Mesendoderm (in vitro differentiated cells): ENCODE measurements at regions not wholly inside any gene's neighbourhood (a gene's known extent, or its start where the extent isn't known, plus 50 kb on each side); places are given as distances from the start of the nearest gene placed in this dataset.
A peak's percentile ranks its signal among the peaks of the same experiment; 100 is the strongest.

Experiments
- DNase-seq: peaks from one replicate; pipeline ENCODE4 v3.0.0; 2013
- H2AK5ac ChIP-seq: 2 replicates; pipeline ENCODE4 v1.6.1; 2013; ENCODE audit warnings: low read length, inconsistent platforms
- H2BK120ac ChIP-seq: 2 replicates; pipeline ENCODE4 v1.6.1; 2013; ENCODE audit warnings: low read depth, mild to moderate bottlenecking, low read length, moderate library complexity, mixed read lengths
- H2BK15ac ChIP-seq: replicated peaks from 2 replicates; pipeline ENCODE4 v1.6.1; 2013; ENCODE audit warnings: low read depth, mild to moderate bottlenecking, moderate library complexity
- H2BK5ac ChIP-seq: 2 replicates; pipeline ENCODE4 v1.6.1; 2013; ENCODE audit warnings: low read length, inconsistent platforms
- H3K18ac ChIP-seq: 2 replicates; pipeline ENCODE4 v1.6.1; 2013; ENCODE audit warnings: mild to moderate bottlenecking, low read length, mixed read lengths
- H3K23ac ChIP-seq: one replicate; pipeline ENCODE4 v1.6.1; 2013; ENCODE audit warnings: low read length
- H3K27ac ChIP-seq: 2 replicates; pipeline ENCODE4 v1.5.1; 2013; ENCODE audit warnings: low read depth, mild to moderate bottlenecking, inconsistent platforms, low read length, moderate library complexity
- H3K27me3 ChIP-seq: 2 replicates; pipeline ENCODE4 v1.6.1; 2013; ENCODE audit warnings: low read length, control low read depth, mild to moderate bottlenecking, inconsistent platforms; ENCODE audit not compliant: insufficient read depth, poor library complexity
- H3K36me3 ChIP-seq: 2 replicates; pipeline ENCODE4 v1.6.1; 2013; ENCODE audit warnings: low read length, inconsistent platforms; ENCODE audit not compliant: control insufficient read depth, insufficient read depth
- H3K4ac ChIP-seq: one replicate; pipeline ENCODE4 v1.6.1; 2013; ENCODE audit warnings: low read depth, mild to moderate bottlenecking, low read length, moderate library complexity
- H3K4me1 ChIP-seq: 2 replicates; pipeline ENCODE4 v1.6.1; 2013; ENCODE audit warnings: low read depth, low read length, inconsistent platforms; ENCODE audit not compliant: control insufficient read depth
- H3K4me2 ChIP-seq: 2 replicates; pipeline ENCODE4 v1.6.1; 2013; ENCODE audit warnings: low read length
- H3K4me3 ChIP-seq: 2 replicates; pipeline ENCODE4 v1.5.1; 2013; ENCODE audit warnings: mild to moderate bottlenecking, low read length
- H3K56ac ChIP-seq: one replicate; pipeline ENCODE4 v1.6.1; 2013; ENCODE audit warnings: low read length
- H3K79me1 ChIP-seq: 2 replicates; pipeline ENCODE4 v1.6.1; 2013; ENCODE audit warnings: low read length, inconsistent platforms
- H3K79me2 ChIP-seq: 2 replicates; pipeline ENCODE4 v1.6.1; 2013; ENCODE audit warnings: mild to moderate bottlenecking, low read length; ENCODE audit not compliant: control insufficient read depth, insufficient read depth
- H3K9ac ChIP-seq: 2 replicates; pipeline ENCODE4 v1.6.1; 2013; ENCODE audit warnings: low read length, inconsistent platforms
- H4K5ac ChIP-seq: one replicate; pipeline ENCODE4 v1.6.1; 2013; ENCODE audit warnings: low read length
- H4K8ac ChIP-seq: one replicate; pipeline ENCODE4 v1.6.1; 2013; ENCODE audit warnings: low read depth, mild to moderate bottlenecking, control low read depth, low read length, moderate library complexity
- WGBS: extraction: QIAGEN DNeasy Blood & Tissue Kit; methylation state at CpG from one replicate; pipeline ENCODE4 v1.1.7; 2013; ENCODE audit warnings: low lambda C conversion rate, missing lambda C conversion rate; ENCODE audit not compliant: insufficient coverage; ENCODE audit errors: extremely low coverage; 5-methylcytosine and 5-hydroxymethylcytosine counted together

- no peaks in the 10 kb centered on the region for H3K4me1 ChIP-seq
- H3K18ac ChIP-seq = no peak overlapping the region
- H3K36me3 ChIP-seq = no peaks in the 10 kb centered on the region
- no peak overlapping the region for H3K4ac ChIP-seq
- DNase-seq = no peak
- H4K8ac ChIP-seq = no peak overlapping the region
- H3K79me1 ChIP-seq = no peaks in the 10 kb centered on the region
- WGBS = no CpG with 5 or more reads among the region's 2 CpGs
- H3K4me3 ChIP-seq = no peak overlapping the region
- H3K56ac ChIP-seq = no peak overlapping the region
- no peak overlapping the region for H3K4me2 ChIP-seq
- H2BK15ac ChIP-seq = no peak overlapping the region
- no peak overlapping the region for H2BK120ac ChIP-seq
- H3K27me3 ChIP-seq = no peaks in the 10 kb centered on the region
- no peak overlapping the region for H2BK5ac ChIP-seq
- no peak overlapping the region for H2AK5ac ChIP-seq
- H3K79me2 ChIP-seq = no peaks in the 10 kb centered on the region
- no peak overlapping the region for H3K27ac ChIP-seq
- H3K9ac ChIP-seq = no peak overlapping the region
- H4K5ac ChIP-seq = no peak overlapping the region
- no peak overlapping the region for H3K23ac ChIP-seq
Measured at GRCh38 chr2:160928854-160929301, 231.3 kb upstream of the TANK start.

- no peak for DNase-seq
- Histone ChIP-seq H3K27me3 (no peaks in the 10 kb centered on the region), H3K79me1 (no peaks in the 10 kb centered on the region), H4K5ac (no peak overlapping the region), H4K8ac (no peak overlapping the region), H3K9ac (no peak overlapping the region), H2AK5ac (no peak overlapping the region), H2BK15ac (no peak overlapping the region), H3K79me2 (no peaks in the 10 kb centered on the region), H2BK5ac (no peak overlapping the region), H3K4me3 (no peak overlapping the region), H2BK120ac (no peak overlapping the region), H3K18ac (no peak overlapping the region), H3K23ac (no peak overlapping the region), H3K56ac (no peak overlapping the region), H3K4me1 (no peaks in the 10 kb centered on the region), H3K27ac (no peak overlapping the region), H3K36me3 (no peaks in the 10 kb centered on the region), H3K4ac (no peak overlapping the region), H3K4me2 (no peak overlapping the region)
- no CpG with 5 or more reads among the region's 6 CpGs for WGBS
Measured at GRCh38 chr2:160931531-160931930, 228.7 kb upstream of the TANK start.

GRCh38 chr2:160932960-160933359 is 227.3 kb upstream of the TANK start:
- Histone ChIP-seq H4K8ac (no peak overlapping the region), H3K18ac (no peak overlapping the region), H3K56ac (no peak overlapping the region), H2BK120ac (no peak overlapping the region), H3K23ac (no peak overlapping the region), H3K4me2 (no peak overlapping the region), H3K79me2 (no peaks in the 10 kb centered on the region), H3K4me1 (no peaks in the 10 kb centered on the region), H3K27me3 (no peaks in the 10 kb centered on the region), H3K36me3 (no peaks in the 10 kb centered on the region), H3K4me3 (no peak overlapping the region), H2BK5ac (no peak overlapping the region), H3K4ac (no peak overlapping the region), H3K79me1 (no peaks in the 10 kb centered on the region), H2BK15ac (no peak overlapping the region), H2AK5ac (no peak overlapping the region), H3K27ac (no peak overlapping the region), H4K5ac (no peak overlapping the region), H3K9ac (no peak overlapping the region)
- WGBS = no CpG with 5 or more reads among the region's 2 CpGs
- DNase-seq = peak; percentile 63

GRCh38 chr2:160934263-160934662 is 226.0 kb upstream of the TANK start:
- Histone ChIP-seq H4K5ac (no peak overlapping the region), H2BK5ac (no peak overlapping the region), H3K27ac (no peak overlapping the region), H3K27me3 (no peaks in the 10 kb centered on the region), H3K56ac (no peak overlapping the region), H3K4ac (no peak overlapping the region), H3K4me2 (no peak overlapping the region), H3K23ac (no peak overlapping the region), H3K4me1 (no peaks in the 10 kb centered on the region), H3K4me3 (no peak overlapping the region), H3K18ac (no peak overlapping the region), H2BK15ac (no peak overlapping the region), H3K36me3 (no peaks in the 10 kb centered on the region), H3K9ac (no peak overlapping the region), H3K79me1 (no peaks in the 10 kb centered on the region), H2BK120ac (no peak overlapping the region), H4K8ac (no peak overlapping the region), H3K79me2 (no peaks in the 10 kb centered on the region), H2AK5ac (no peak overlapping the region)
- no peak for DNase-seq
- no CpG with 5 or more reads among the region's 4 CpGs for WGBS

- no peak overlapping the region for H2BK5ac ChIP-seq
- no peak overlapping the region for H4K8ac ChIP-seq
- H2BK120ac ChIP-seq = no peak overlapping the region
- H3K79me2 ChIP-seq = no peaks in the 10 kb centered on the region
- no peak overlapping the region for H3K9ac ChIP-seq
- H3K4ac ChIP-seq = no peak overlapping the region
- H3K27me3 ChIP-seq = no peaks in the 10 kb centered on the region
- no peak overlapping the region for H3K23ac ChIP-seq
- no peaks in the 10 kb centered on the region for H3K4me1 ChIP-seq
- H3K18ac ChIP-seq = no peak overlapping the region
- no peak overlapping the region for H2AK5ac ChIP-seq
- H3K4me2 ChIP-seq = no peak overlapping the region
- no peak overlapping the region for H4K5ac ChIP-seq
- H2BK15ac ChIP-seq = no peak overlapping the region
- no peak overlapping the region for H3K56ac ChIP-seq
- H3K79me1 ChIP-seq = no peaks in the 10 kb centered on the region
- no peaks in the 10 kb centered on the region for H3K36me3 ChIP-seq
- H3K27ac ChIP-seq = no peak overlapping the region
- no CpG with 5 or more reads among the region's 2 CpGs for WGBS
- peak; percentile 13 for DNase-seq
- no peak overlapping the region for H3K4me3 ChIP-seq
Measured at GRCh38 chr2:160934991-160935390, 225.2 kb upstream of the TANK start.

GRCh38 chr2:160936044-160936806 is 224.0 kb upstream of the TANK start:
- no peak overlapping the region for H3K23ac ChIP-seq
- no peak for DNase-seq
- H2BK120ac ChIP-seq = no peak overlapping the region
- no peak overlapping the region for H3K9ac ChIP-seq
- no peak overlapping the region for H3K4ac ChIP-seq
- H3K56ac ChIP-seq = no peak overlapping the region
- no peaks in the 10 kb centered on the region for H3K36me3 ChIP-seq
- H4K5ac ChIP-seq = no peak overlapping the region
- no peak overlapping the region for H3K4me2 ChIP-seq
- H3K4me1 ChIP-seq = no peaks in the 10 kb centered on the region
- no CpG with 5 or more reads among the region's 5 CpGs for WGBS
- no peaks in the 10 kb centered on the region for H3K79me1 ChIP-seq
- H4K8ac ChIP-seq = no peak overlapping the region
- no peaks in the 10 kb centered on the region for H3K79me2 ChIP-seq
- H3K27me3 ChIP-seq = no peaks in the 10 kb centered on the region
- no peak overlapping the region for H3K27ac ChIP-seq
- no peak overlapping the region for H2BK5ac ChIP-seq
- H2AK5ac ChIP-seq = no peak overlapping the region
- no peak overlapping the region for H3K18ac ChIP-seq
- no peak overlapping the region for H3K4me3 ChIP-seq
- H2BK15ac ChIP-seq = no peak overlapping the region
